ENCODE measurements at regions not wholly inside any gene's neighbourhood (a gene's known extent, or its start where the extent isn't known, plus 50 kb on each side); places are given as distances from the start of the nearest gene placed in this dataset.
A peak's percentile ranks its signal among the peaks of the same experiment; 100 is the strongest.

DNA sequence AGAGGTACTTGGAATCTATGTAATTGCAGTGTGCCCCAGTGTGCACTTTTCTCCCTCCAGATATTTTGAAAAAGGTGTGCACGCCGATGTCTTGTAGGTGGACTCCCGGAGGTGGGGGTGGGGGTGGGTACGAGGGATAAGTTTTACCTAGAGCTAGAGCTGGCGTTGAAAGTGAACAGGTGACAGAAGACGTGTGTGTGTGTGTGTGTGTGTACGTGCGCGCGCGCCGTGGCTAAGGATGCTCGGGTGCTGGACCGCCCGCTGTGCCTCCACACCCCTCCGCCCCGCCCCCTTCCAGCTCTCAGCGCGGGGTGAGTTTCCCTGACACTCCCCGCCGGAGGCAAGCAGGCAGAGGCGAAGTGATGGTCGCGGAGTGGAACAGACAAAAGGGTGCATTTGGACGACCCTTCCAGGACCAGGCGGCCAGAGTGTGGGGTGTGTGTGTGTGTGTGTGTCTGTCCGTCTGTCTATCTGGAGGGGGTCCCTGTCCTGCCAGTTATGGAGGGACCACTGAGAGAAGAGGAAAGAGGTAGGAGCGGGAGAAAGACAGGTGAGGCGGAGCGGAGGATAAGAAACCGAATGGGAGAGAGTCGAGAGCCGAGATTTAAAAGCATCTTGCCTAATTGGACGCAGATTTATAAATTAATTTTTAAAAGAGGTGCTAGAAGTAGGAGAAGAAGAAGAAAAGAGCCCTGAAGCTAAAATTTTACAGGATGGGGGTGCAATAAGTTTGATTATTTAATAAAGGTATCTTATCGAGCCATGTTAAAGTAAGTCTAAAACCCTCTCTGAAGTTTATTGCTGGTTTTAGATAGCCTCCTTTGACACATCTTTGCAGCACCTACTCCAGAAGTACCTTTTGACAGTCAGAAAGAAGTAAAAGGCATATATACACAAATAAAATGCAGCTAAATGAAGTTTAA lies 335.8 kb upstream of the THRB start:
- in situ Hi-C loops (cut with MboI; ENCODE audit: low pct_unique_long_range_greater_than_20kb, low sequenced_read_pairs, unreplicated experiment) = no loop called here

DNA sequence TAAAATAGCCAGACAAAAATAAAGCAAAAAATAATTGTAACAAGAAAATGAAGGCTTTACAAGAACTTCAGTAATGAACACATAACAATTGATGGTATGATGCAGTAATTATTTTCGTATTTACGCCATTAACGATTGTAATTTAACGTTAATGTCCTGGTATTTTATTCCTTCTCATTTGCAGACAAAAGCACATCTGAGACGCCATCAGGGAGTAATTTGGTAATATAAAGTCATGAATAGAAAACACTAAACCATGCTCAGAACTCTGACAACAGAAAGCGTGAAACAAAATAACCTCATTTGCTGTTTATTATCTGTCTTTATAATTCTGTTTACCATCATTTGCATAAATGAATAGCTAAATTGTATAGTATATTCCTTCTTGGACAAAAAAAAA lies 336.6 kb upstream of the THRB start:
- DNase-seq (ENCODE audit: low spot score) = no peak
- TF ChIP-seq, protein P1, sequence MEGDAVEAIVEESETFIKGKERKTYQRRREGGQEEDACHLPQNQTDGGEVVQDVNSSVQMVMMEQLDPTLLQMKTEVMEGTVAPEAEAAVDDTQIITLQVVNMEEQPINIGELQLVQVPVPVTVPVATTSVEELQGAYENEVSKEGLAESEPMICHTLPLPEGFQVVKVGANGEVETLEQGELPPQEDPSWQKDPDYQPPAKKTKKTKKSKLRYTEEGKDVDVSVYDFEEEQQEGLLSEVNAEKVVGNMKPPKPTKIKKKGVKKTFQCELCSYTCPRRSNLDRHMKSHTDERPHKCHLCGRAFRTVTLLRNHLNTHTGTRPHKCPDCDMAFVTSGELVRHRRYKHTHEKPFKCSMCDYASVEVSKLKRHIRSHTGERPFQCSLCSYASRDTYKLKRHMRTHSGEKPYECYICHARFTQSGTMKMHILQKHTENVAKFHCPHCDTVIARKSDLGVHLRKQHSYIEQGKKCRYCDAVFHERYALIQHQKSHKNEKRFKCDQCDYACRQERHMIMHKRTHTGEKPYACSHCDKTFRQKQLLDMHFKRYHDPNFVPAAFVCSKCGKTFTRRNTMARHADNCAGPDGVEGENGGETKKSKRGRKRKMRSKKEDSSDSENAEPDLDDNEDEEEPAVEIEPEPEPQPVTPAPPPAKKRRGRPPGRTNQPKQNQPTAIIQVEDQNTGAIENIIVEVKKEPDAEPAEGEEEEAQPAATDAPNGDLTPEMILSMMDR (IDR thresholded peaks at IDR 0.05; ENCODE audit: extremely low read depth, insufficient read depth, missing control alignments) = no peak
- in situ Hi-C loops (cut with MboI; ENCODE audit: low pct_unique_long_range_greater_than_20kb, low sequenced_read_pairs, unreplicated experiment) = no loop called here

More for the DNA sequence above, 335.8 kb upstream of the THRB start:
- peak; percentile 11 for DNase-seq (ENCODE audit: low spot score)
- TF ChIP-seq, protein P1 (IDR thresholded peaks at IDR 0.05; ENCODE audit: extremely low read depth, insufficient read depth, missing control alignments) = no peak

DNA sequence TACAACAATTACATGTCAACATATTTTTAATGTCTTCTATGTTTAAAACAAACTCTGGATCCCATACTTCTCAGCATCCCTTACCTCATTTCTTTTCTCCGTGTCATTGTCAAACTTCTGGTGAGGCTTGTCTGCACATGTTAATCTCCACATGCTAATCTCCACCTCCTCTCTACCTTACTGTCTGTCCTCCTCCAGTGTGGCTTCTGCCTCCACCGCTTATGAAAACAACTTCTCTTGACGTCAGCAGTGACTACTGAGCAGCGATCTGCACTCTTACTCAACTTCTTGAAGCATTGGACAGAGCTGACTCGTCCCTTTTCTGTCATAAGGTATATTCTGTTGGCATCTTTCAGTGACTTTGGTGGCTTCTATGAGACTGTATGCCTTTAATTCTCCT lies 338.2 kb upstream of the THRB start:
- DNase-seq (ENCODE audit: low spot score) = no peak
- in situ Hi-C loops (cut with MboI; ENCODE audit: low pct_unique_long_range_greater_than_20kb, low sequenced_read_pairs, unreplicated experiment) = no loop called here
- TF ChIP-seq, protein P1 (IDR thresholded peaks at IDR 0.05; ENCODE audit: extremely low read depth, insufficient read depth, missing control alignments) = no peak

DNA sequence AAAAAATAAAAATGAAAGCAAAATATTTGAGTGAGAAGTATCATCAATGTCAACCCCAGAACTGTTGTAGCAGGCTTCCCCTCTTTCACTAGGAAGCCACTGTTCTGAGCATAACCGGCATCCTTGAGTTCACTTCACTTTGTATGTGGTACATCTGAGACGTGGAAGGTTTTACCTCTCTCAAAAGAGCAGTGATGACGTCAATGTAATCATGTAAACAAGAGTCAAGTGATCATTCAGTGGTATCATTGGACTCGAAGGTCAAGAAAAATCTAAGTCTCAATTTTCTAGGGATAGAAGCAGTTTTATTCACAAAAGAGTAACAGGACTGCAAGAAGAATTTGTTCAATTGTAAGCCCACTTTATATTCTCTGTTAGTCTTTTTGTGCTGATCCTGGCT lies 339.8 kb upstream of the THRB start:
- no peak for DNase-seq (ENCODE audit: low spot score)
- in situ Hi-C loops (cut with MboI; ENCODE audit: low pct_unique_long_range_greater_than_20kb, low sequenced_read_pairs, unreplicated experiment) = no loop called here

DNA sequence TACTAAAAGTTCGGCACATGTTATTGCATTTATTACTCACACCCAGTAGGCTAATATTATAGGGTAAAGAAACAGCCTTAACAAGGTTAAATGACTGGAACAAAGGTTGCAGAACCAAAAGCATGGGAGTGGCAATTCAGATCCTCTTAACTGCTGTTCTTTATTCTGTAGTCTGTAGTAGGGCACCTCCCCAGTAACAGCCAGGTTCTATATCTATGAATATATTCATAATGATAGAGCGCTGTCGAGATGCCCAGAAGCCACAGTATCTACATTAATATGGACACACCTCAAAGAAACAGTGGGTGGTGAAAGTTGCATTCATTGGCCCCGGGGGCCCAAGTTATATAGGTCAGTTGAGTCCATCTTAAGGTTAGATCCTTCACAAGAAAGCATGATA lies 340.9 kb upstream of the THRB start:
- TF ChIP-seq, protein P1 (IDR thresholded peaks at IDR 0.05; ENCODE audit: extremely low read depth, insufficient read depth, missing control alignments) = no peak

More for the DNA sequence above, 339.8 kb upstream of the THRB start:
- TF ChIP-seq, protein P1 (IDR thresholded peaks at IDR 0.05; ENCODE audit: extremely low read depth, insufficient read depth, missing control alignments) = no peak

DNA sequence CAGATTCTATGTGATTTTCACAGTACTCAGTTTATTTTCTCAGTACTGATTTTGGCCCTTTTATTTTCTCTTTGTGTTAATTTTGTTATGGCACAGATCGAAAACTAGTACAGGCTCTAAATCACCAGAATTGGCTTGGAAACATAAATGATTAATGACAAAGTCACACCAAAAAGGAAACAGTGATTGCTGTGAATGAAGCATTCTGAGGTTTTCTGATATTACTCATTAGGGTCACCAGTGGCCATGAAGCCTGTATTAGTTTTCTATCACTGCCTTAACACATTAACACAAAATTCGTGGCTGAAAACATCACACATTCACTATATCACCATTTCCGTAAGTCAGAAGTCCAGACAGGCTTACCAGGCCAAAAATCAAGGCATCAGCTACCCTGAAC lies 343.0 kb upstream of the THRB start:
- TF ChIP-seq, protein P1 (IDR thresholded peaks at IDR 0.05; ENCODE audit: extremely low read depth, insufficient read depth, missing control alignments) = no peak
- in situ Hi-C loops (cut with MboI; ENCODE audit: low pct_unique_long_range_greater_than_20kb, low sequenced_read_pairs, unreplicated experiment) = no loop called here

More for the DNA sequence above, 340.9 kb upstream of the THRB start:
- no peak for DNase-seq (ENCODE audit: low spot score)
- in situ Hi-C loops (cut with MboI; ENCODE audit: low pct_unique_long_range_greater_than_20kb, low sequenced_read_pairs, unreplicated experiment) = no loop called here

More for the DNA sequence above, 343.0 kb upstream of the THRB start:
- no peak for DNase-seq (ENCODE audit: low spot score)

Measured in GM13977 (cell line).